Endodermal cell (in vitro differentiated cells): ENCODE measurements at regions not wholly inside any gene's neighbourhood (a gene's known extent, or its start where the extent isn't known, plus 50 kb on each side); places are given as distances from the start of the nearest gene placed in this dataset.

Source experiments
- DNase-seq: peaks from one replicate; pipeline ENCODE4 v3.0.0-alpha.2; 2017
- H3K27ac ChIP-seq: 2 replicates; pipeline ENCODE4 v1.5.1; 2013; ENCODE audit warnings: mild to moderate bottlenecking, low read depth, low read length, moderate library complexity
- H3K27me3 ChIP-seq: 2 replicates; pipeline ENCODE4 v1.6.1; 2013; ENCODE audit warnings: mild to moderate bottlenecking, low read length, moderate library complexity; ENCODE audit not compliant: insufficient read depth, control insufficient read depth, poor library complexity, severe bottlenecking
- H3K36me3 ChIP-seq: 2 replicates; pipeline ENCODE4 v1.7.0; 2013; ENCODE audit warnings: mild to moderate bottlenecking, low read length, moderate library complexity; ENCODE audit not compliant: control insufficient read depth, insufficient read depth
- H3K4me1 ChIP-seq: one replicate; pipeline ENCODE4 v1.7.0; 2013; ENCODE audit warnings: low read length; ENCODE audit not compliant: control insufficient read depth, insufficient read depth
- H3K4me3 ChIP-seq: 2 replicates; pipeline ENCODE4 v1.5.1; 2013; ENCODE audit warnings: mild to moderate bottlenecking, low read length, moderate library complexity
- H3K9ac ChIP-seq: 2 replicates; pipeline ENCODE4 v1.6.1; 2013; ENCODE audit warnings: mild to moderate bottlenecking, low read length, moderate library complexity; ENCODE audit not compliant: poor library complexity, severe bottlenecking; ENCODE audit errors: extremely low read depth
- H3K9me3 ChIP-seq: 2 replicates; pipeline ENCODE4 v1.6.1; 2013; ENCODE audit warnings: mild to moderate bottlenecking, low read length, moderate library complexity; ENCODE audit not compliant: control insufficient read depth
- H3K27ac Mint-ChIP-seq: 2 replicates; pipeline ENCODE4 v1.8.0; 2020; ENCODE audit warnings: mixed read lengths
- H3K27me3 Mint-ChIP-seq: 2 replicates; pipeline ENCODE4 v1.8.0; 2021; ENCODE audit warnings: mild to moderate bottlenecking, mixed read lengths; ENCODE audit not compliant: insufficient read depth
- H3K36me3 Mint-ChIP-seq: 2 replicates; pipeline ENCODE4 v1.8.0; 2020; ENCODE audit warnings: low read depth, mixed read lengths
- H3K4me1 Mint-ChIP-seq: 2 replicates; pipeline ENCODE4 v1.8.0; 2020; ENCODE audit warnings: mixed read lengths
- H3K4me3 Mint-ChIP-seq: 2 replicates; pipeline ENCODE4 v1.8.0; 2020; ENCODE audit warnings: mild to moderate bottlenecking, moderate library complexity, mixed read lengths
- H3K9me3 Mint-ChIP-seq: 2 replicates; pipeline ENCODE4 v1.8.0; 2020; ENCODE audit warnings: mild to moderate bottlenecking, mixed read lengths
- WGBS, 2 experiments: methylation state at CpG; one replicate each; pipeline versions ENCODE4 v1.1.5 to v1.1.7; 2013; ENCODE audit warnings: missing lambda C conversion rate in 2 of 2, mixed read lengths in 1 of 2; ENCODE audit not compliant: insufficient coverage in 1 of 2, insufficient read length in 1 of 2; 5-methylcytosine and 5-hydroxymethylcytosine counted together
- TF ChIP-seq, protein P1 (sequence below): fragments of 200-600 bp; sonication (generic); conservative IDR thresholded peaks from 2 replicates; pipeline ENCODE4 v1.5.0; 2021; ENCODE audit warnings: antibody characterized with exemption, mild to moderate bottlenecking

DNA sequence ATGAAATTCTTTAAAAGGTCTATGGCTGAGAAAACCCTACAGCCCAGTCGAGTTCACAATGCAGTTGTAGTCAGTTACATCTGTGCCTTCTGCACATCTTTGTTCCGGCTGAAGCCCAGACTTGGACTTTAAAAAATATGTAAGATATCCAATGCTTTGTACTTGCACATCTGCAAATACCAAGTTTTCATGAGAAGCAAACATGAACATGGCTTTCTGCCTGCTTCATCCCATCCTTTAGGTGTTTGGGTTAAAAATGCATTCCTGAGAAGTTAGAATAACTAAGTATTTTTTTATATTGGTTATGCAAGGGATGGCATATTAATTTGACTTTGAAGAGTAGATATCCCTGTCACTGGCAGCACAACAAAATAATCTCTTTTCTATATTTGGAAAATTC lies 528.4 kb downstream of the METTL15 start:
- Histone ChIP-seq H3K27ac (no peak overlapping the region), H3K9me3 (no peaks in the 10 kb centered on the region), H3K36me3 (no peaks in the 10 kb centered on the region), H3K27me3 (peaks cover 3% of the 10 kb centered on the region), H3K9ac (no peak overlapping the region), H3K4me3 (no peak overlapping the region), H3K4me1 (no peaks in the 10 kb centered on the region)
- peaks cover 5% of the 10 kb centered on the region for H3K4me1 Mint-ChIP-seq
- peaks cover 2% of the 10 kb centered on the region for H3K9me3 Mint-ChIP-seq
- WGBS, 2 experiments = 97 to 100% methylated on average over 2 of the region's 2 CpGs
- H3K27ac Mint-ChIP-seq = no peak overlapping the region
- H3K27me3 Mint-ChIP-seq = peaks cover 5% of the 10 kb centered on the region
- H3K4me3 Mint-ChIP-seq = no peak overlapping the region
- H3K36me3 Mint-ChIP-seq = no peaks in the 10 kb centered on the region
- TF ChIP-seq, protein P1, sequence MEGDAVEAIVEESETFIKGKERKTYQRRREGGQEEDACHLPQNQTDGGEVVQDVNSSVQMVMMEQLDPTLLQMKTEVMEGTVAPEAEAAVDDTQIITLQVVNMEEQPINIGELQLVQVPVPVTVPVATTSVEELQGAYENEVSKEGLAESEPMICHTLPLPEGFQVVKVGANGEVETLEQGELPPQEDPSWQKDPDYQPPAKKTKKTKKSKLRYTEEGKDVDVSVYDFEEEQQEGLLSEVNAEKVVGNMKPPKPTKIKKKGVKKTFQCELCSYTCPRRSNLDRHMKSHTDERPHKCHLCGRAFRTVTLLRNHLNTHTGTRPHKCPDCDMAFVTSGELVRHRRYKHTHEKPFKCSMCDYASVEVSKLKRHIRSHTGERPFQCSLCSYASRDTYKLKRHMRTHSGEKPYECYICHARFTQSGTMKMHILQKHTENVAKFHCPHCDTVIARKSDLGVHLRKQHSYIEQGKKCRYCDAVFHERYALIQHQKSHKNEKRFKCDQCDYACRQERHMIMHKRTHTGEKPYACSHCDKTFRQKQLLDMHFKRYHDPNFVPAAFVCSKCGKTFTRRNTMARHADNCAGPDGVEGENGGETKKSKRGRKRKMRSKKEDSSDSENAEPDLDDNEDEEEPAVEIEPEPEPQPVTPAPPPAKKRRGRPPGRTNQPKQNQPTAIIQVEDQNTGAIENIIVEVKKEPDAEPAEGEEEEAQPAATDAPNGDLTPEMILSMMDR = no peak
- no peak for DNase-seq

DNA sequence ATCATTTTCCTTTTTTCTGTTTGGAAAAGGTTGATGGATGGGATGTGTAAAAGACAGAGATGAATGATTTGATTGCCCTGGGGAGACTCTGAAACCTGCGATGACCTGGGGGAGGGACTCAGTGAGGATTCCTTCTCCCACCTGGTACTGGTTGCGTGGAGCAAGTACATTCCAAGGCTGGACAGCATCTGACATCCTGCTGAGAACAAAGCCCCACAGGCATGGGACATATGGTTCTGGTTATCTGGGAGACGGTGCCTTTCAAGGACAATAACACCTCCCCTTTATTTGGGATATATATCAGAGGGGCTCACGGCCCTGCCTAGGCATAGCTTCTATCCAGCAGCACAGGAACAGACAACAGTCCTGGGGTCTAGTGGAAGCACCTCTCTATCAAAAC lies 527.8 kb downstream of the METTL15 start:
- no peak overlapping the region for H3K9ac ChIP-seq
- DNase-seq = no peak
- H3K4me3 ChIP-seq = no peak overlapping the region
- 84 to 88% methylated on average over 4 of the region's 4 CpGs for WGBS, 2 experiments
- H3K27me3 Mint-ChIP-seq = peaks cover 4% of the 10 kb centered on the region
- no peak overlapping the region for H3K27ac ChIP-seq
- no peaks in the 10 kb centered on the region for H3K9me3 ChIP-seq
- no peaks in the 10 kb centered on the region for H3K36me3 Mint-ChIP-seq
- H3K4me1 Mint-ChIP-seq = peaks cover 5% of the 10 kb centered on the region
- no peaks in the 10 kb centered on the region for H3K4me1 ChIP-seq
- H3K27ac Mint-ChIP-seq = no peak overlapping the region
- H3K9me3 Mint-ChIP-seq = peaks cover 2% of the 10 kb centered on the region
- no peaks in the 10 kb centered on the region for H3K36me3 ChIP-seq
- H3K27me3 ChIP-seq = peaks cover 3% of the 10 kb centered on the region
- H3K4me3 Mint-ChIP-seq = no peak overlapping the region
- TF ChIP-seq, protein P1 = no peak

GRCh38 chr11:28632338-28632737 lies 524.1 kb downstream of the METTL15 start:
- no peaks in the 10 kb centered on the region for H3K36me3 ChIP-seq

More at GRCh38 chr11:28632338-28632737, 524.1 kb downstream of the METTL15 start:
- Histone ChIP-seq H3K4me3 (no peak overlapping the region), H3K9ac (no peak overlapping the region), H3K4me1 (peaks cover 5% of the 10 kb centered on the region), H3K9me3 (no peaks in the 10 kb centered on the region), H3K27me3 (no peaks in the 10 kb centered on the region), H3K27ac (no peak overlapping the region)
- H3K4me3 Mint-ChIP-seq = no peak overlapping the region
- H3K36me3 Mint-ChIP-seq = no peaks in the 10 kb centered on the region
- H3K4me1 Mint-ChIP-seq = peaks cover 17% of the 10 kb centered on the region
- H3K27me3 Mint-ChIP-seq = peaks cover 2% of the 10 kb centered on the region
- 100% methylated on average over 2 of the region's 2 CpGs; no CpG with 5 or more reads in 1 of the 2 experiments for WGBS, 2 experiments
- TF ChIP-seq, protein P1 = no peak
- no peaks in the 10 kb centered on the region for H3K9me3 Mint-ChIP-seq
- H3K27ac Mint-ChIP-seq = no peak overlapping the region
- DNase-seq = no peak
